Activated CD4-positive, alpha-beta T cell treated with anti-CD3 and anti-CD28 coated beads, Interleukin-2, amount 10 ng/mL, durations not matched to agents 24 days and 14 days (primary cell): ENCODE measurements at regions not wholly inside any gene's neighbourhood (a gene's known extent, or its start where the extent isn't known, plus 50 kb on each side); places are given as distances from the start of the nearest gene placed in this dataset.
"Not testable (repeated sequence)": the region's sequence is repeated elsewhere in the genome, so short reads cannot be mapped to it uniquely, and the experiment has no call there.

Source experiments
- DNase-seq: peaks from one replicate; pipeline ENCODE4 v3.0.0; 2022
- H3K27ac Mint-ChIP-seq: one replicate; pipeline ENCODE4 v1.8.0; 2022; ENCODE audit warnings: mild to moderate bottlenecking, mixed read lengths
- H3K27me3 Mint-ChIP-seq: one replicate; pipeline ENCODE4 v1.8.0; 2022; ENCODE audit warnings: mixed read lengths
- H3K36me3 Mint-ChIP-seq: one replicate; pipeline ENCODE4 v1.8.0; 2022; ENCODE audit warnings: low read depth, mild to moderate bottlenecking, mixed read lengths
- H3K4me1 Mint-ChIP-seq: one replicate; pipeline ENCODE4 v1.8.0; 2021; ENCODE audit warnings: mixed read lengths
- H3K4me3 Mint-ChIP-seq: one replicate; pipeline ENCODE4 v1.8.0; 2022; ENCODE audit warnings: mild to moderate bottlenecking, moderate library complexity, mixed read lengths
- H3K9me3 Mint-ChIP-seq: one replicate; pipeline ENCODE4 v1.8.0; 2021; ENCODE audit warnings: mixed read lengths
- intact Hi-C: fragments of 100-400 bp; cut with micrococcal nuclease; formaldehyde crosslinking; loops from one replicate; pipeline ENCODE4 v1.15.1; 2023

GRCh38 chr9:78112004-78112403, 80.4 kb upstream of the GNAQ start:
- Mint-ChIP-seq H3K4me3 (no peak overlapping the region), H3K36me3 (peaks cover 15% of the 10 kb centered on the region), H3K9me3 (peaks cover 20% of the 10 kb centered on the region), H3K27me3 (no peaks in the 10 kb centered on the region), H3K4me1 (peaks cover 7% of the 10 kb centered on the region), H3K27ac (no peak overlapping the region)
- intact Hi-C loops: no loop called here
- no peak for DNase-seq

- no peak for DNase-seq
- H3K4me1 Mint-ChIP-seq: peaks cover 18% of the 10 kb centered on the region
Observed at GRCh38 chr9:78109075-78109474, 77.5 kb upstream of the GNAQ start.

GRCh38 chr9:78106586-78106985, 75.0 kb upstream of the GNAQ start:
- Mint-ChIP-seq H3K9me3 (peaks cover 19% of the 10 kb centered on the region), H3K36me3 (peaks cover 16% of the 10 kb centered on the region), H3K4me1 (peaks cover 24% of the 10 kb centered on the region)
- H3K27ac Mint-ChIP-seq, H3K27me3 Mint-ChIP-seq, H3K4me3 Mint-ChIP-seq, intact Hi-C loops: not testable (repeated sequence)
- peak; percentile 74 for DNase-seq

More at GRCh38 chr9:78109075-78109474, 77.5 kb upstream of the GNAQ start:
- intact Hi-C loops: no loop called here
- no peaks in the 10 kb centered on the region for H3K27me3 Mint-ChIP-seq
- peaks cover 25% of the 10 kb centered on the region for H3K9me3 Mint-ChIP-seq
- H3K27ac Mint-ChIP-seq: no peak overlapping the region
- peaks cover 21% of the 10 kb centered on the region for H3K36me3 Mint-ChIP-seq
- no peak overlapping the region for H3K4me3 Mint-ChIP-seq

GRCh38 chr9:78103971-78104433, 72.4 kb upstream of the GNAQ start:
- peak; percentile 87 for DNase-seq
- Mint-ChIP-seq H3K27ac (peak overlapping the region; percentile 38), H3K36me3 (peaks cover 14% of the 10 kb centered on the region), H3K4me3 (peak overlapping the region; percentile 46), H3K9me3 (peaks cover 14% of the 10 kb centered on the region), H3K4me1 (peaks cover 24% of the 10 kb centered on the region), H3K27me3 (no peaks in the 10 kb centered on the region)
- intact Hi-C loops: loop anchor here (1.0 kb wide), 1 partner anchor 15 kb away; no protein-coding TSS in a partner anchor

GRCh38 chr9:78101247-78101646, 69.6 kb upstream of the GNAQ start:
- Mint-ChIP-seq H3K4me3 (no peak overlapping the region), H3K4me1 (peaks cover 22% of the 10 kb centered on the region), H3K27ac (no peak overlapping the region), H3K27me3 (peaks cover 2% of the 10 kb centered on the region), H3K9me3 (peaks cover under 1% of the 10 kb centered on the region), H3K36me3 (peaks cover 1% of the 10 kb centered on the region)
- DNase-seq: no peak
- intact Hi-C loops: no loop called here

- Mint-ChIP-seq H3K36me3 (no peaks in the 10 kb centered on the region), H3K4me3 (peak overlapping the region; percentile 19), H3K27ac (no peak overlapping the region), H3K4me1 (peaks cover 8% of the 10 kb centered on the region), H3K9me3 (no peaks in the 10 kb centered on the region), H3K27me3 (peaks cover 2% of the 10 kb centered on the region)
- intact Hi-C loops: no loop called here
- DNase-seq: no peak
Observed at GRCh38 chr9:78097541-78097940, 65.9 kb upstream of the GNAQ start.

- intact Hi-C loops: no loop called here
- no peak overlapping the region for H3K27ac Mint-ChIP-seq
- peaks cover 9% of the 10 kb centered on the region for H3K27me3 Mint-ChIP-seq
- peaks cover 8% of the 10 kb centered on the region for H3K9me3 Mint-ChIP-seq
- H3K4me3 Mint-ChIP-seq: no peak overlapping the region
- no peaks in the 10 kb centered on the region for H3K4me1 Mint-ChIP-seq
- H3K36me3 Mint-ChIP-seq: no peaks in the 10 kb centered on the region
- DNase-seq: no peak
Observed at GRCh38 chr9:78091731-78092130, 60.1 kb upstream of the GNAQ start.

GRCh38 chr9:78089111-78089510, 57.5 kb upstream of the GNAQ start:
- H3K27ac Mint-ChIP-seq: no peak overlapping the region
- peaks cover 3% of the 10 kb centered on the region for H3K36me3 Mint-ChIP-seq
- peaks cover 13% of the 10 kb centered on the region for H3K9me3 Mint-ChIP-seq
- no peaks in the 10 kb centered on the region for H3K4me1 Mint-ChIP-seq
- H3K27me3 Mint-ChIP-seq: peaks cover 18% of the 10 kb centered on the region
- no peak for DNase-seq
- H3K4me3 Mint-ChIP-seq: no peak overlapping the region
- intact Hi-C loops: no loop called here

GRCh38 chr9:78088190-78088589, 56.6 kb upstream of the GNAQ start:
- H3K4me3 Mint-ChIP-seq, H3K36me3 Mint-ChIP-seq, intact Hi-C loops, H3K27ac Mint-ChIP-seq, H3K4me1 Mint-ChIP-seq, DNase-seq: not testable (repeated sequence)
- Mint-ChIP-seq H3K27me3 (peaks cover 18% of the 10 kb centered on the region), H3K9me3 (peaks cover 13% of the 10 kb centered on the region)
